GM12892 (cell line): ENCODE measurements at regions not wholly inside any gene's neighbourhood (a gene's known extent, or its start where the extent isn't known, plus 50 kb on each side); places are given as distances from the start of the nearest gene placed in this dataset.

Experiments
- POLR2A ChIP-seq: IDR thresholded peaks from 2 replicates; pipeline ENCODE4 v1.6.1; 2011; ENCODE audit warnings: low read depth, low read length, control low read depth
- POLR2AphosphoS5 ChIP-seq: IDR thresholded peaks from 2 replicates; pipeline ENCODE4 v1.6.1; 2011; ENCODE audit warnings: low read depth, low read length, control low read depth

GRCh38 chr2:129329574-129329973 lies 649.9 kb upstream of the RAB6C start:
- TF ChIP-seq POLR2A = no peak
- no peak for TF ChIP-seq POLR2AphosphoS5
